Renal cortex interstitium (tissue), 11 donors: ENCODE measurements at regions not wholly inside any gene's neighbourhood (a gene's known extent, or its start where the extent isn't known, plus 50 kb on each side); places are given as distances from the start of the nearest gene placed in this dataset.

ENCODE experiments used
- DNase-seq, 11 donors: peaks; one replicate each; pipeline ENCODE4 v3.0.0-alpha.2; 2013; ENCODE audit warnings: low read depth in 9 of 11, low spot score in 4 of 11; ENCODE audit errors: extremely low read depth in 1 of 11

DNA sequence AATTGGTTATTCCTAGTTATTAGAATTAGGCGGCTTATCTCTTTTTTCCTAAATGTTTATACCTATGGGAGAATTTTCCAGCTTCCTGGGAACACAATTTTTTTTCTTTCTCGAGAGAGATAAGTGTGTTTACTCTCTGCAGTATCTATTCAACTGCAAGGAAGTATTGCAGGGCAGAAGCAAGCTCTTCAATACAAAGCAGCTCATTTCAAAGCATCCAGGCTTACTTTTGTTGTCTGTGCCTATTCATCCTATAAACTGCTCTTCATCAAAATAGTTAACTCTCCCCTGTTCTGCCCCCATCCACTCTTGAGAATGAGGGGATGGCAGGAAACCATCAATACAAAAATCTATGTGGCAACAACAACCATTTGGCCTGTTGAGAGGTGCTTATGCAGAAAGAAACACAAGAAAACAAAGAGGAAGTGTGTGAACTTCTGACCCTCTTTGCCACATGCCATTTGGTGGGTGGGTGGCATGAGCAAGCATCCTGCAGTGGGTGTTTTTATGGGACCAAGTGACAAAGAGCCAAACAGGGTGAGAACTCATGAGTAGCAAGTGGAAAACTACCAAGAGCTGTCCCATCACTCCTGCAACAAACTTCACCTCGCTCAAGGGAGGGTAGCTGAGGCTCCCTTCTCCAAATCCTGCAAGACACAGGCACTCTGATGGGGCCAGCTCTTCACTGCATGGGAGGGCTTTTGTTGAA is 50.6 kb upstream of the MRPS6 start:
- no peak for DNase-seq

DNA sequence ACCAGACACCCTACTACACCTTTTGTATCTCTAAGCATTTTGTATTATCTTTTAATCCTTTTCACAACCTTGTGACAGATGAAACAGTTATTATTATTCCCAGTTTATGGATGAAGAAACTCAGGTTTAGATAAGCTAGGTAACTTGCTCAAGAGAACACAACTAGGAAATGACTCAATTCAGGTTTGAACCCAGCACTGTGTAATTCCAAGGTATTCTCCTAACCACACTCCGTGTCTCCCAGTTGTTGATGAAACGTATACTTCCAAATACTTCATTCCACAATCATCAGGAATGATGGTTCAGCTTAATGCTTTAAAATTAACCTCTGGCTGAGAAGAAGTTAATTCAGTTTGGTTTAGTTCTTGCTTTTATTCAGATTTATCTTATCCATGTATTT is 51.7 kb upstream of the MRPS6 start:
- no peak for DNase-seq

DNA sequence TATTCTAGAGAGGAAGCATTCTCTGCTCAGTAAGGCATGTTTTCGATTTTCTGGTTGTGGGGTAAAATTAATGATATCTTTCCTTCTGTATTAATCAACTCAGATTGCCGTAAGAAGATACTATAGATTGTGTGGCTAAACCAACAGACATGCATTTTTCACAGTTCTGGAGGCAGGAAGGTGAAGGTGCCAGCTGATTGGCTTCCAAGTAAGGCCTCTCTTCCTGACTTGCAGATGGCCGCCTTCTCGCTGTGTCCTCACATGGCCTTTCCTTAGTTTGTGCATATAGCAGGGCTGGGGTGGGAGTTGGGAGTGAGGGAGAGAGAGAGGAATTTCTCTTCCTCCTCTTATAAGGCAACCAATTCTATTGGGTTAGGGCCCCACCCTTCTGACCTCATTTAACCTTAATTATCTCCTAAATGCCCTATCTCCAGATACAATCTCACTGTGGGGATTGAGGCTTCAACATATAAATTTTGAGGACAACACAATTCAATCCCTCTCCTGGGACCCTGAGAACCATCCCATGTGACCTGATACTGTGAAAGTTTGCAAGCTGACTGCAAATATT is 52.3 kb upstream of the MRPS6 start:
- DNase-seq, result no peak

DNA sequence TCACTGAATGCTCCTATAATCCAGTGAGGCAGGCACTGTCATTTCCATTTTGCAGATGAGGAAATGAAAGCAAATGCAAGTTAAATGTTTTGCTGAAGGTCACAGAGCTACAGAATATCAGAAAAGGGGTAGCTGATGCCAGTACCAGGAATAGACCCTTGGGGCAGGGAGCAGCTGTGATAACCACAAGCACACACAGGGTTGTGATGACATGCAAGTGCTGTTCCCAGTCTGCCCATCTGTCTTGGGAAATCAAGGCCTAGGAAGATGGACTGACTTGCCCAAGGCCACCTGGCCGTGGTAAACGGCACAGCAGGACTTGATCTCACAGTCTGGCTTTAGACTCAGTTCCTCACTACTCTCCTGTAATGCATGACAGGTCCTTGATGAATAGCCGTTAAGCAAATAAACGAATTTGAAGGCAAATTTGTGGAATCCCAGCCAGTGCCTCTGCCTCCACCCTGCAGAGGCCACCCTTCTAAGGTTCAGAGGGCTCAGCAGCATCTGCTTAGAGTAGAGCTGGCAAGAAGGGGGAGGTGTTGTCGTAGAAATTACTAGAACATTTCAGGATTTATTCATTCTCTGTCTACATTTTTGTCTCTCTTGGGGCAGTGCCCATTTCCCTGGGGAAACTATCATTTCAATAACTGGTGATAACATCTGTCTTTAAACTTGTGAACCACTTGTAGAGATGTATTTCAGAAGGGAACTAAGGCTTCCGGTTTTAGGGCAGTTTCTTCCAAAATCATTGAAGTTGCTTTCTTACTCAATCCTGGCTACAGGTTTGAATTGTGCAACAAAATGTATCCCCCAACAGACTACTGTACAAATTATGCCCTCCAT is 53.2 kb upstream of the MRPS6 start:
- no peak for DNase-seq

DNA sequence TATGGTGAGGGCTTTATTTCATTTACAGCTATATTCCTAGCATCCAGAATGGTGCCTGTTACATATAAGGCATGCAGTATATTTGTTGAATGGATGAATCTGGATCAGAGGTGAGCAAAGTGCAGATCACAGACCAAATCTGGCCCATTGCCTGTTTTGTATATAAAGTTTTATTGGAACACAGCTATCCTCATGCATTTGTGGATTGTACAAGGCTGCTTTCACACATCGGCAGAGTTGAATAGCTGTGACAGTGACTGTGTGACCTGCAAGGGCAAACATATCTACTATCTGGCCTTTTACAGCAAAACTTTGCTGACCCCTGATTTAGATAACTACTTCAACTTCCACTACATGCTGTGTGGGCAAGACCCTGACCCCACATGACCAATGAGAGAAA is 54.0 kb upstream of the MRPS6 start:
- no peak for DNase-seq

GRCh38 chr21:34018910-34019309 is 54.5 kb upstream of the MRPS6 start:
- DNase-seq, result no peak

- no peak for DNase-seq
Observed at GRCh38 chr21:34018185-34018584, 55.2 kb upstream of the MRPS6 start.

- DNase-seq, result no peak
Observed at GRCh38 chr21:34017039-34017961, 56.1 kb upstream of the MRPS6 start.

GRCh38 chr21:34012640-34013039 is 60.7 kb upstream of the MRPS6 start:
- DNase-seq, result no peak

- DNase-seq, result no peak
Observed at GRCh38 chr21:34011660-34012059, 61.7 kb upstream of the MRPS6 start.

- no peak for DNase-seq
Observed at GRCh38 chr21:34009193-34009592, 64.2 kb upstream of the MRPS6 start.

DNA sequence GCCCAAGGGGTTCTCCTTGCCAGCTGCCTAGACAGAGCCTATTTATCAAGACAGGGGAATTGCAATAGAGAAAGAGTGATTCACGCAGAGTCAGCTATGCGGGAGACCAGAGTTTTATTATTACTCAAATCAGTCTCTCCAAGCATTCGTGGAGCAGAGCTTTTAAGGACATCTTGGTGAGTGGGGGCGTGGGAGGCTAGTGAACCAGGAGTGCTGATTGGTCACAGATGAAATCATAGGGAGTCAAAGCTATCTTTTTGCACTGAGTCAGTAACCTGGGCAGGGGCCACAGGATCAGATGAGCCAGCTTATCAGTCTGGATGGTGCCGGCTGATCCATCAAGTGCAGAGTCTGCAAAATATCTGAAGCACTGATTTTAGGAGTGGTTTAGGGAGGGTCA is 64.8 kb upstream of the MRPS6 start:
- DNase-seq, result no peak

GRCh38 chr21:34006611-34007168 is 66.7 kb upstream of the MRPS6 start:
- DNase-seq, result no peak

DNA sequence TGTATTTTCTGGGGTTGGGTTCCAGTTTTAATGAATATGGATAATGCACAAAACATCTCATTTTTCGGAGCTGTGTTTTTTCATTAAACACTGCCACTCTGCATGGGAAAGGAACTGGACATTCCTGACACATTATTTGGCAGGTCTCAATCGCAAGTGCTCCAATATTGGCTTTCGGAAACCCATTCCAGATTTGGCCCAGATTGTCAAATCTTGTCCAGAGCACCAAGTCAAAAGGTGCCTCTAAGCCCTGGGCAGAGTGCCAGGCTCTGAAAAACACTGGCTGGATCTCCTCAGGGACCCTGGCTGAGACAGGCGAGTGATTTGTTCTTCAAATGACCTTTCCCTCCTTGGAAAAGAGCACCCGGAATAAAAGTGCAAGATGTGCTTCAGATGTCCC is 68.4 kb upstream of the MRPS6 start:
- DNase-seq, result no peak

DNA sequence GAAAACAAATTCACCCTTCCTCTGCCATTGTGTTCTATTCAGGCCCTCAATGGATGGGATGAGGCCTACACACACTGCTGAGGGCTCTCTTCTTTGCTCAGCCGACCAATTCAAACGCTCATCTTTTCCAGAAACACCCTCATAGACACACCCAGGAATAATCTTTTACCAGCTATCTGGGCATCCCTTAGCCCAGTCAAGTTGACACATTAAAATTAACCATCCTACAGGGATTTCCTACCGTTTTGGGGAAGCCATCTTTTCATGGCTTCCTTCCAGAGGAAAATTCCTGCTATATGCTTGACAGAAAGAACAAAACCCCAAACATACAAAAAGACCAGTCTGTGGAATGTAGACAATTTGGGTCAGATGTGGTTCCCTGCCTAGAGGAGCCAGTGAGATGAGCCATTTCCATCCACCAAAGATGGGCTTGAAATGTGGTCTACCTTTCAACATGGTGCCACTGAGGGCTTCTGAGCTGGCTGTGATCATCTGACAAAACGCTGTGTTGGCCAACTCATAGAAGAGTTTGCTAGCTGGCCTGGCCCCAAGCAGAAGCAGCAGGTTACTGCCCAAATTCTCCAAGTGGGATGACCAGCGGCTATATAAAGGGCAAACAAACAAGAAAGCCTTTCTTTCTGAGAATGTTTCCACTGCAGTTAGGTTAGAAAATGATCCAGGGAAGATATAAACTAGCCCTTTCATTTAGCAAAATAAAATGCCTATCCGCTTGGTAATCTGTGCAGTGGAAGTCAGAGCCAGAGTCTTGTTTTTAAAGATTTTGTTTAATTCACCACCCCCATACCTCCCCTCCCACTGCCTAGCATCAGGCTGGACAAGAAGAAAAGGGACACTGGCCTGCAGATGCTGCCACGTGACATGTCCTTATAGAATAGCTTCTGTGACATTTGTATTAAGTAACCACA is 69.1 kb upstream of the MRPS6 start:
- no peak for DNase-seq

- DNase-seq, result no peak
Observed at GRCh38 chr21:34003428-34003827, 70.0 kb upstream of the MRPS6 start.

DNA sequence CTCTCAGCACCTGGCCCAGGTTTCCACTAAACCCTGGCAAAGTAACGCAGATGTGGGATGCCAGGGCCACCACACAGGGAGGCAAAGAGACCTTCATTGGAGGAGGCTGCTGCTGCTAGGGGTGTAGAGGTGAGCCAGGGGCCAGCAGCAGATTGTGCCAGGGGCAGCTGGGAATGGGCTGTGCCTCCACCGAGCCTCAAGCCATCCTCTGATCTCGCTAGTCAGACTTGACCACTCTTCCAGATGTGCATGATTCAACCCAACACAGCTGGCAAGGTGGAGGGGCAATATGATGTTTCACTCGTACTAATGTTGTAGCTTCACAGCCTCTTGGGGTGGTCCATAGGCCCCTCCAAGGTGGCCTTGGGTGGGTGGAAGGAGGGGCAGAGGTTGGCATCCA is 73.0 kb upstream of the MRPS6 start:
- DNase-seq, result no peak

DNA sequence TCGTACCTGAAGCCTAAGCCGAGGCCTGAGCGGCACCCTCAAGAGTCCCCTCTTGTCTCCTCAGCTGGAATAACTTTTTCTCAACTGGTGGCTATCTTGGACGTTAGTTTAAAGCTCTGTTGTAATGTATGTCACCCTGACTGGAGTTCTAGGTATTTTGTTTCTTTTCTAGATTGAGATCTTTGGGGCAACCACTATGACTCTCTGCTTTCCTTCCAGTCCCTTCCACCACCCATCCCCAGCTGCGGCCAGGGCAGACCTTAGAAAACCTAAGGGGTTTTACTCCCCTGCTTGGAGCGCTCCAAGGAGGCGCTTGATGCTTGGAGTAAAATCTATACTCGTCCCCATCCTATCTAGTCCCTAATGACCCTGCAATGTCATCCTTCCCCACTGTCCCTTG is 74.6 kb upstream of the MRPS6 start:
- no peak for DNase-seq
